HCT116 (cell line): ENCODE measurements at regions not wholly inside any gene's neighbourhood (a gene's known extent, or its start where the extent isn't known, plus 50 kb on each side); places are given as distances from the start of the nearest gene placed in this dataset.

Experiments
- ATAC-seq: fragments of 200-7000 bp; cut with Tn5 transposase; 2 replicates; pipeline ENCODE4 v1.9.1; 2020; ENCODE audit warnings: mild to moderate bottlenecking, moderate library complexity
- BruUV-seq: library from RNA; stranded (reverse); fragments of 400-500 nt; replicated peaks from 2 replicates; lab custom pipeline; 2021; lab: Mats Ljungman, UMichigan
- CTCF ChIA-PET: fragments of 300-600 bp; sonication (Branson Sonifier 250); formaldehyde crosslinking; loops from one replicate; lab custom pipeline; 2021; ENCODE audit warnings: antibody characterized with exemption; lab: Charles Lee
- POLR2A ChIA-PET: fragments of 300-600, 350-600 bp; sonication (Branson Sonifier 250); formaldehyde crosslinking; loops from one replicate; lab custom pipeline; 2021; ENCODE audit warnings: antibody characterized with exemption; lab: Charles Lee
- RAD21 ChIA-PET, 2 experiments: fragments of 300-600 bp; sonication (Branson Sonifier 250); formaldehyde crosslinking; loops; one replicate each; lab custom pipeline; 2023; ENCODE audit warnings: low total read pairs in 2 of 2; ENCODE audit not compliant: uncharacterized antibody in 2 of 2, unreplicated experiment in 2 of 2, low non-redundant PET in 1 of 2; lab: Charles Lee
- DNase-seq: peaks from one replicate; pipeline ENCODE4 v3.0.0-alpha.2; 2010; ENCODE audit warnings: low read depth, low spot score
- H2AFZ ChIP-seq: fragments of 200-600 bp; shearing (Covaris generic), sonication (generic); 2 replicates; pipeline ENCODE4 v1.6.1; 2017; ENCODE audit warnings: low read depth, mixed run types, mixed read lengths, antibody characterized with exemption, low read length; ENCODE audit not compliant: poor library complexity, severe bottlenecking
- H3K27ac ChIP-seq: 2 replicates; pipeline ENCODE4 v1.5.1; 2012; ENCODE audit warnings: low read depth, low read length
- H3K27me3 ChIP-seq: fragments of 200-600 bp; sonication (generic); 2 replicates; pipeline ENCODE4 v1.6.1; 2016; ENCODE audit warnings: mixed run types, low read length, mixed read lengths; ENCODE audit not compliant: insufficient read depth
- H3K36me3 ChIP-seq, 2 experiments: fragments of 200-500 bp in 1 of 2; fragments of 200-600 bp in 1 of 2; sonication (Bioruptor generic) in 1 of 2; sonication (generic) in 1 of 2; 2 replicates each; pipeline versions ENCODE4 v1.5.1 to v1.6.1; 2014 to 2016; ENCODE audit warnings: low read length in 2 of 2, inconsistent platforms in 1 of 2, mixed read lengths in 1 of 2, mixed run types in 1 of 2; ENCODE audit not compliant: insufficient read depth in 2 of 2, control insufficient read depth in 1 of 2
- H3K4me1 ChIP-seq, 2 experiments: fragments of 200-600 bp in 1 of 2; sonication (generic) in 1 of 2; 2 replicates each; pipeline versions ENCODE4 v1.5.1 to v1.6.1; 2012 to 2017; ENCODE audit warnings: low read length in 2 of 2, inconsistent platforms in 1 of 2, mild to moderate bottlenecking in 1 of 2, mixed read lengths in 1 of 2, mixed run types in 1 of 2, moderate library complexity in 1 of 2; ENCODE audit not compliant: insufficient read depth in 2 of 2, control insufficient read depth in 1 of 2
- H3K4me2 ChIP-seq: fragments of 200-600 bp; sonication (generic); 2 replicates; pipeline ENCODE4 v1.6.1; 2017; ENCODE audit warnings: mixed run types, low read length, mixed read lengths
- H3K4me3 ChIP-seq, 2 experiments: fragments of 200-600 bp in 1 of 2; sonication (generic) in 1 of 2; replicated peaks in 1 of 2; 2 replicates each; pipeline ENCODE4 v1.5.1; 2011 to 2016; ENCODE audit warnings: low read length in 2 of 2, control low read depth in 1 of 2, low read depth in 1 of 2, mild to moderate bottlenecking in 1 of 2, mixed read lengths in 1 of 2, mixed run types in 1 of 2
- H3K79me2 ChIP-seq: fragments of 200-600 bp; sonication (generic); 2 replicates; pipeline ENCODE4 v1.6.1; 2017; ENCODE audit warnings: mild to moderate bottlenecking, mixed run types, low read length, moderate library complexity, mixed read lengths; ENCODE audit not compliant: insufficient read depth
- H3K9ac ChIP-seq: fragments of 200-600 bp; sonication (generic); 2 replicates; pipeline ENCODE4 v1.6.1; 2016; ENCODE audit warnings: low read length, mixed read lengths
- H3K9me2 ChIP-seq: fragments of 200-600 bp; sonication (generic), shearing (Covaris generic); 2 replicates; pipeline ENCODE4 v1.6.1; 2017; ENCODE audit warnings: mixed run types, mild to moderate bottlenecking, moderate library complexity; ENCODE audit not compliant: insufficient read depth
- H3K9me3 ChIP-seq, 2 experiments: fragments of 200-500 bp in 1 of 2; fragments of 200-600 bp in 1 of 2; sonication (Bioruptor generic) in 1 of 2; sonication (generic) in 1 of 2; 2 replicates each; pipeline ENCODE4 v1.6.1; 2014 to 2017; ENCODE audit warnings: low read length in 2 of 2, mixed read lengths in 2 of 2, inconsistent platforms in 1 of 2, low read depth in 1 of 2, mild to moderate bottlenecking in 1 of 2, mixed run types in 1 of 2, moderate library complexity in 1 of 2; ENCODE audit not compliant: control insufficient read depth in 1 of 2, insufficient read depth in 1 of 2
- H4K20me1 ChIP-seq: fragments of 200-600 bp; sonication (generic), shearing (Covaris generic); 2 replicates; pipeline ENCODE4 v1.6.1; 2017; ENCODE audit warnings: mixed run types, mild to moderate bottlenecking, moderate library complexity; ENCODE audit not compliant: insufficient read depth
- ATF3 ChIP-seq: IDR thresholded peaks from 2 replicates; pipeline ENCODE4 v1.6.1; 2012
- CBX3 ChIP-seq: IDR thresholded peaks from 2 replicates; pipeline ENCODE4 v1.6.1; 2012; ENCODE audit warnings: low read depth
- CEBPB ChIP-seq: IDR thresholded peaks from 2 replicates; pipeline ENCODE4 v1.6.1; 2012; ENCODE audit warnings: low read depth
- EZH2phosphoT487 ChIP-seq: fragments of 200-600 bp; IDR thresholded peaks from 2 replicates; pipeline ENCODE4 v1.6.1; 2018; ENCODE audit warnings: antibody characterized with exemption, borderline replicate concordance
- POLR2AphosphoS5 ChIP-seq: IDR thresholded peaks from 2 replicates; pipeline ENCODE4 v1.6.1; 2011; ENCODE audit warnings: mild to moderate bottlenecking, low read depth, low read length, moderate library complexity
- RAD21 ChIP-seq: IDR thresholded peaks from 2 replicates; pipeline ENCODE4 v1.6.1; 2012; ENCODE audit warnings: low read depth, mild to moderate bottlenecking
- intact Hi-C: fragments of 100-400 bp; cut with micrococcal nuclease; formaldehyde crosslinking; loops from 2 replicates; pipeline ENCODE4 v1.10.0; 2022
- TF ChIP-seq, protein P1 (sequence below): IDR thresholded peaks from 2 replicates; pipeline ENCODE4 v1.6.1; 2011; ENCODE audit warnings: mild to moderate bottlenecking, low read length, moderate library complexity; ENCODE audit not compliant: insufficient replicate concordance; ENCODE audit errors: extremely low read depth
- TF ChIP-seq, protein P2 (sequence below): IDR thresholded peaks from 2 replicates; pipeline ENCODE4 v1.6.1; 2012

- no TSS peak for BruUV-seq
- Histone ChIP-seq H4K20me1 (no peaks in the 10 kb centered on the region), H3K9ac (no peak overlapping the region), H2AFZ (no peak overlapping the region), H3K4me2 (no peak overlapping the region), H3K27ac (no peak overlapping the region), H3K79me2 (no peaks in the 10 kb centered on the region), H3K36me3 (no peaks in the 10 kb centered on the region), H3K9me3 (no peaks in the 10 kb centered on the region), H3K4me3 (no peak overlapping the region), H3K9me2 (no peaks in the 10 kb centered on the region; the same call in 1 of the 2 replicates), H3K4me1 (no peaks in the 10 kb centered on the region), H3K27me3 (no peaks in the 10 kb centered on the region)
- no peak for DNase-seq
- ChIA-PET RAD21 (no interaction called here), CTCF (no interaction called here), POLR2A (no interaction called here)
- no peak for ATAC-seq
- TF ChIP-seq CEBPB (no peak), POLR2AphosphoS5 (no peak), CBX3 (no peak), ATF3 (no peak), EZH2phosphoT487 (no peak), RAD21 (no peak)
- TF ChIP-seq, protein P1, sequence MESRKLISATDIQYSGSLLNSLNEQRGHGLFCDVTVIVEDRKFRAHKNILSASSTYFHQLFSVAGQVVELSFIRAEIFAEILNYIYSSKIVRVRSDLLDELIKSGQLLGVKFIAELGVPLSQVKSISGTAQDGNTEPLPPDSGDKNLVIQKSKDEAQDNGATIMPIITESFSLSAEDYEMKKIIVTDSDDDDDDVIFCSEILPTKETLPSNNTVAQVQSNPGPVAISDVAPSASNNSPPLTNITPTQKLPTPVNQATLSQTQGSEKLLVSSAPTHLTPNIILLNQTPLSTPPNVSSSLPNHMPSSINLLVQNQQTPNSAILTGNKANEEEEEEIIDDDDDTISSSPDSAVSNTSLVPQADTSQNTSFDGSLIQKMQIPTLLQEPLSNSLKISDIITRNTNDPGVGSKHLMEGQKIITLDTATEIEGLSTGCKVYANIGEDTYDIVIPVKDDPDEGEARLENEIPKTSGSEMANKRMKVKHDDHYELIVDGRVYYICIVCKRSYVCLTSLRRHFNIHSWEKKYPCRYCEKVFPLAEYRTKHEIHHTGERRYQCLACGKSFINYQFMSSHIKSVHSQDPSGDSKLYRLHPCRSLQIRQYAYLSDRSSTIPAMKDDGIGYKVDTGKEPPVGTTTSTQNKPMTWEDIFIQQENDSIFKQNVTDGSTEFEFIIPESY = no peak
- TF ChIP-seq, protein P2, sequence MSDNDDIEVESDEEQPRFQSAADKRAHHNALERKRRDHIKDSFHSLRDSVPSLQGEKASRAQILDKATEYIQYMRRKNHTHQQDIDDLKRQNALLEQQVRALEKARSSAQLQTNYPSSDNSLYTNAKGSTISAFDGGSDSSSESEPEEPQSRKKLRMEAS = no peak
- intact Hi-C loops = no loop called here
Observed at GRCh38 chr6:140061110-140062042, 686.9 kb upstream of the CITED2 start.
